Spleen (tissue), 7 donors: ENCODE measurements at regions not wholly inside any gene's neighbourhood (a gene's known extent, or its start where the extent isn't known, plus 50 kb on each side); places are given as distances from the start of the nearest gene placed in this dataset.

Experiments
- POLR2A ChIP-seq, 3 donors: fragments of 450-650 bp; IDR thresholded peaks; one replicate each; pipeline ENCODE4 v1.5.1; 2017; ENCODE audit warnings: antibody characterized with exemption in 3 of 3, mild to moderate bottlenecking in 1 of 3
- TF ChIP-seq, protein P1 (sequence below), 11 experiments: fragments of 200-600 bp in 7 of 11; fragments of 450-650 bp in 4 of 11; sonication (generic) in 4 of 11; IDR thresholded peaks in 8 of 11; conservative IDR thresholded peaks in 3 of 11; 1 replicate in 7 of 11; 2 replicates in 4 of 11; pipeline versions ENCODE4 v1.4.0 to v1.8.0; 2016 to 2021; ENCODE audit warnings: antibody characterized with exemption in 11 of 11, inconsistent platforms in 4 of 11, mild to moderate bottlenecking in 1 of 11
- donor health status: DM: no; HTN: no; CAD: no; lungs with moderate emphysema.
- donor health status: DM: no; HTN: no; CAD: no.
- donor health status: DM: no; HTN: no; CAD: no.

GRCh38 chr10:22135591-22135990 is 82.2 kb downstream of the EBLN1 start:
- TF ChIP-seq, protein P1, sequence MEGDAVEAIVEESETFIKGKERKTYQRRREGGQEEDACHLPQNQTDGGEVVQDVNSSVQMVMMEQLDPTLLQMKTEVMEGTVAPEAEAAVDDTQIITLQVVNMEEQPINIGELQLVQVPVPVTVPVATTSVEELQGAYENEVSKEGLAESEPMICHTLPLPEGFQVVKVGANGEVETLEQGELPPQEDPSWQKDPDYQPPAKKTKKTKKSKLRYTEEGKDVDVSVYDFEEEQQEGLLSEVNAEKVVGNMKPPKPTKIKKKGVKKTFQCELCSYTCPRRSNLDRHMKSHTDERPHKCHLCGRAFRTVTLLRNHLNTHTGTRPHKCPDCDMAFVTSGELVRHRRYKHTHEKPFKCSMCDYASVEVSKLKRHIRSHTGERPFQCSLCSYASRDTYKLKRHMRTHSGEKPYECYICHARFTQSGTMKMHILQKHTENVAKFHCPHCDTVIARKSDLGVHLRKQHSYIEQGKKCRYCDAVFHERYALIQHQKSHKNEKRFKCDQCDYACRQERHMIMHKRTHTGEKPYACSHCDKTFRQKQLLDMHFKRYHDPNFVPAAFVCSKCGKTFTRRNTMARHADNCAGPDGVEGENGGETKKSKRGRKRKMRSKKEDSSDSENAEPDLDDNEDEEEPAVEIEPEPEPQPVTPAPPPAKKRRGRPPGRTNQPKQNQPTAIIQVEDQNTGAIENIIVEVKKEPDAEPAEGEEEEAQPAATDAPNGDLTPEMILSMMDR (IDR thresholded peaks at IDR 0.05 in 8 of 11, conservative IDR thresholded peaks at IDR 0.05 in 3 of 11): no peak
- TF ChIP-seq POLR2A (IDR thresholded peaks at IDR 0.05): no peak
